Tibial nerve (tissue), 4 donors: ENCODE measurements at regions not wholly inside any gene's neighbourhood (a gene's known extent, or its start where the extent isn't known, plus 50 kb on each side); places are given as distances from the start of the nearest gene placed in this dataset.
"Not testable (repeated sequence)": the region's sequence is repeated elsewhere in the genome, so short reads cannot be mapped to it uniquely, and the experiment has no call there.

Experiments used
- EP300 ChIP-seq, 2 donors: sonication (generic); formaldehyde crosslinking; IDR thresholded peaks; one replicate each; pipeline ENCODE4 v1.6.1; 2017; ENCODE audit warnings: antibody characterized with exemption in 2 of 2, mild to moderate bottlenecking in 1 of 2
- POLR2A ChIP-seq, 2 donors: fragments of 450-650 bp; IDR thresholded peaks; one replicate each; pipeline ENCODE4 v1.6.1; 2017; ENCODE audit warnings: antibody characterized with exemption in 2 of 2, mild to moderate bottlenecking in 2 of 2, moderate library complexity in 2 of 2
- TF ChIP-seq, protein P1 (sequence below), 5 experiments: fragments of 200-600 bp in 3 of 5; fragments of 450-650 bp in 2 of 5; sonication (generic) in 3 of 5; IDR thresholded peaks; one replicate each; pipeline ENCODE4 v1.5.1; 2016 to 2019; ENCODE audit warnings: antibody characterized with exemption in 5 of 5, mild to moderate bottlenecking in 3 of 5, moderate library complexity in 2 of 5

- TF ChIP-seq, protein P1, sequence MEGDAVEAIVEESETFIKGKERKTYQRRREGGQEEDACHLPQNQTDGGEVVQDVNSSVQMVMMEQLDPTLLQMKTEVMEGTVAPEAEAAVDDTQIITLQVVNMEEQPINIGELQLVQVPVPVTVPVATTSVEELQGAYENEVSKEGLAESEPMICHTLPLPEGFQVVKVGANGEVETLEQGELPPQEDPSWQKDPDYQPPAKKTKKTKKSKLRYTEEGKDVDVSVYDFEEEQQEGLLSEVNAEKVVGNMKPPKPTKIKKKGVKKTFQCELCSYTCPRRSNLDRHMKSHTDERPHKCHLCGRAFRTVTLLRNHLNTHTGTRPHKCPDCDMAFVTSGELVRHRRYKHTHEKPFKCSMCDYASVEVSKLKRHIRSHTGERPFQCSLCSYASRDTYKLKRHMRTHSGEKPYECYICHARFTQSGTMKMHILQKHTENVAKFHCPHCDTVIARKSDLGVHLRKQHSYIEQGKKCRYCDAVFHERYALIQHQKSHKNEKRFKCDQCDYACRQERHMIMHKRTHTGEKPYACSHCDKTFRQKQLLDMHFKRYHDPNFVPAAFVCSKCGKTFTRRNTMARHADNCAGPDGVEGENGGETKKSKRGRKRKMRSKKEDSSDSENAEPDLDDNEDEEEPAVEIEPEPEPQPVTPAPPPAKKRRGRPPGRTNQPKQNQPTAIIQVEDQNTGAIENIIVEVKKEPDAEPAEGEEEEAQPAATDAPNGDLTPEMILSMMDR (IDR thresholded peaks at IDR 0.05): not testable (repeated sequence)
- not testable (repeated sequence) for TF ChIP-seq POLR2A, EP300 (IDR thresholded peaks at IDR 0.05)
Measured at GRCh38 chr5:121471222-121471621, 380.5 kb upstream of the FTMT start.
